Suppressor macrophage (primary cell): ENCODE measurements at regions not wholly inside any gene's neighbourhood (a gene's known extent, or its start where the extent isn't known, plus 50 kb on each side); places are given as distances from the start of the nearest gene placed in this dataset.

ENCODE experiments used
- DNase-seq, 4 experiments: peaks; one replicate each; pipeline ENCODE4 v3.0.0-alpha.2; 2020 to 2022

- no peak for DNase-seq
Observed at GRCh38 chr4:30875658-30876269, 155.6 kb downstream of the PCDH7 start.

- DNase-seq: no peak
Observed at GRCh38 chr4:30879855-30880598, 159.9 kb downstream of the PCDH7 start.

- DNase-seq: no peak
Observed at GRCh38 chr4:30881985-30882384, 161.8 kb downstream of the PCDH7 start.

- no peak for DNase-seq
Observed at GRCh38 chr4:30882443-30882842, 162.3 kb downstream of the PCDH7 start.

- DNase-seq: no peak
Observed at GRCh38 chr4:30882995-30883675, 163.0 kb downstream of the PCDH7 start.

GRCh38 chr4:30901461-30902451 lies 181.6 kb downstream of the PCDH7 start:
- DNase-seq: no peak

- DNase-seq: no peak
Observed at GRCh38 chr4:30903502-30904214, 183.5 kb downstream of the PCDH7 start.

GRCh38 chr4:30904215-30904555 lies 184.0 kb downstream of the PCDH7 start:
- no peak for DNase-seq

GRCh38 chr4:30904588-30904987 lies 184.4 kb downstream of the PCDH7 start:
- DNase-seq: no peak

GRCh38 chr4:30912098-30912714 lies 192.0 kb downstream of the PCDH7 start:
- no peak for DNase-seq

GRCh38 chr4:30916337-30917274 lies 196.4 kb downstream of the PCDH7 start:
- no peak for DNase-seq

GRCh38 chr4:30917946-30918345 lies 197.8 kb downstream of the PCDH7 start:
- no peak for DNase-seq

- DNase-seq: no peak
Observed at GRCh38 chr4:30919458-30919857, 199.3 kb downstream of the PCDH7 start.

GRCh38 chr4:30920043-30920442 lies 199.9 kb downstream of the PCDH7 start:
- no peak for DNase-seq

- no peak for DNase-seq
Observed at GRCh38 chr4:30922625-30923024, 202.5 kb downstream of the PCDH7 start.

- no peak for DNase-seq
Observed at GRCh38 chr4:30924495-30924894, 204.3 kb downstream of the PCDH7 start.

GRCh38 chr4:30929649-30930048 lies 209.5 kb downstream of the PCDH7 start:
- DNase-seq: no peak

- DNase-seq: no peak
Observed at GRCh38 chr4:30930276-30930675, 210.1 kb downstream of the PCDH7 start.

GRCh38 chr4:30932581-30932980 lies 212.4 kb downstream of the PCDH7 start:
- no peak for DNase-seq

- no peak for DNase-seq
Observed at GRCh38 chr4:30939069-30939468, 218.9 kb downstream of the PCDH7 start.
